AG09319 (cell line): ENCODE measurements at regions not wholly inside any gene's neighbourhood (a gene's known extent, or its start where the extent isn't known, plus 50 kb on each side); places are given as distances from the start of the nearest gene placed in this dataset.

Experiments
- DNase-seq: peaks from one replicate; pipeline ENCODE4 v3.0.0-alpha.2; 2010; ENCODE audit warnings: low read depth; ENCODE audit errors: extremely low read depth
- CTCF ChIP-seq: IDR thresholded peaks from 2 replicates; pipeline ENCODE4 v1.5.1; 2011; ENCODE audit warnings: low read depth, mild to moderate bottlenecking, inconsistent platforms, low read length, moderate library complexity

GRCh38 chr3:89656388-89656787 lies 549.0 kb downstream of the EPHA3 start:
- no peak for TF ChIP-seq CTCF
- no peak for DNase-seq

GRCh38 chr3:89679686-89680085 lies 572.3 kb downstream of the EPHA3 start:
- TF ChIP-seq CTCF, result no peak
- DNase-seq, result no peak

GRCh38 chr3:89682556-89682955 lies 575.1 kb downstream of the EPHA3 start:
- DNase-seq, result no peak

GRCh38 chr3:89685731-89686130 lies 578.3 kb downstream of the EPHA3 start:
- DNase-seq, result no peak
- no peak for TF ChIP-seq CTCF

More at GRCh38 chr3:89682556-89682955, 575.1 kb downstream of the EPHA3 start:
- TF ChIP-seq CTCF, result no peak

GRCh38 chr3:89690646-89691045 lies 583.2 kb downstream of the EPHA3 start:
- TF ChIP-seq CTCF, result no peak
- no peak for DNase-seq

- DNase-seq, result no peak
These were observed 585.2 kb downstream of the EPHA3 start for GRCh38 chr3:89692601-89693000.

GRCh38 chr3:89697321-89697916 lies 590.0 kb downstream of the EPHA3 start:
- TF ChIP-seq CTCF, result no peak
- no peak for DNase-seq

More at GRCh38 chr3:89692601-89693000, 585.2 kb downstream of the EPHA3 start:
- no peak for TF ChIP-seq CTCF
